ENCODE measurements at regions not wholly inside any gene's neighbourhood (a gene's known extent, or its start where the extent isn't known, plus 50 kb on each side); places are given as distances from the start of the nearest gene placed in this dataset.

- no peak overlapping the region for H3K9ac ChIP-seq (ENCODE audit: extremely low read depth, low read length, poor library complexity, severe bottlenecking)
- H3K4me3 ChIP-seq (ENCODE audit: low read length): no peak overlapping the region
- peaks cover 3% of the 10 kb centered on the region for H3K4me1 ChIP-seq (ENCODE audit: control insufficient read depth, insufficient read depth, low read length)
- no peak overlapping the region for H3K4me3 Mint-ChIP-seq
- no peaks in the 10 kb centered on the region for H3K36me3 ChIP-seq (ENCODE audit: control insufficient read depth, insufficient read depth, low read length)
- H3K27ac Mint-ChIP-seq: no peak overlapping the region
- peaks cover 4% of the 10 kb centered on the region for H3K27me3 ChIP-seq (ENCODE audit: control insufficient read depth, insufficient read depth, low read length, poor library complexity, severe bottlenecking)
- H3K4me1 Mint-ChIP-seq: peaks cover 9% of the 10 kb centered on the region
- no peak overlapping the region for H3K27ac ChIP-seq (ENCODE audit: low read depth, low read length)
- DNase-seq: no peak
- H3K9me3 Mint-ChIP-seq: peaks cover 3% of the 10 kb centered on the region
- H3K9me3 ChIP-seq (ENCODE audit: control insufficient read depth, low read length): peaks cover 4% of the 10 kb centered on the region
- 93 to 94% methylated on average over 2 of the region's 2 CpGs for WGBS, 2 experiments (ENCODE audit: insufficient coverage in 1 of 2, insufficient read length in 1 of 2)
- H3K27me3 Mint-ChIP-seq (ENCODE audit: insufficient read depth): peaks cover 1% of the 10 kb centered on the region
- TF ChIP-seq CTCF (conservative IDR thresholded peaks at IDR 0.05): no peak
- no peaks in the 10 kb centered on the region for H3K36me3 Mint-ChIP-seq (ENCODE audit: low read depth)
These were observed 138.0 kb upstream of the C9orf72 start for GRCh38 chr9:27711241-27711640.

GRCh38 chr9:27712806-27713205 lies 139.5 kb upstream of the C9orf72 start:
- DNase-seq: no peak
- H3K9me3 Mint-ChIP-seq: peaks cover 3% of the 10 kb centered on the region
- Histone ChIP-seq H3K27me3 (ENCODE audit: control insufficient read depth, insufficient read depth, low read length, poor library complexity, severe bottlenecking) (no peaks in the 10 kb centered on the region), H3K4me1 (ENCODE audit: control insufficient read depth, insufficient read depth, low read length) (peaks cover 3% of the 10 kb centered on the region), H3K9me3 (ENCODE audit: control insufficient read depth, low read length) (peaks cover 4% of the 10 kb centered on the region), H3K4me3 (ENCODE audit: low read length) (no peak overlapping the region), H3K27ac (ENCODE audit: low read depth, low read length) (no peak overlapping the region), H3K36me3 (ENCODE audit: control insufficient read depth, insufficient read depth, low read length) (no peaks in the 10 kb centered on the region), H3K9ac (ENCODE audit: extremely low read depth, low read length, poor library complexity, severe bottlenecking) (no peak overlapping the region)
- no peak for TF ChIP-seq CTCF (conservative IDR thresholded peaks at IDR 0.05)
- 90 to 93% methylated on average over 4 to 7 of the region's 7 CpGs for WGBS, 2 experiments (ENCODE audit: insufficient coverage in 1 of 2, insufficient read length in 1 of 2)
- no peak overlapping the region for H3K27ac Mint-ChIP-seq
- no peak overlapping the region for H3K4me3 Mint-ChIP-seq
- no peaks in the 10 kb centered on the region for H3K36me3 Mint-ChIP-seq (ENCODE audit: low read depth)
- H3K4me1 Mint-ChIP-seq: peaks cover 10% of the 10 kb centered on the region
- peaks cover 1% of the 10 kb centered on the region for H3K27me3 Mint-ChIP-seq (ENCODE audit: insufficient read depth)

- Histone ChIP-seq H3K4me1 (ENCODE audit: control insufficient read depth, insufficient read depth, low read length) (peaks cover 3% of the 10 kb centered on the region), H3K27ac (ENCODE audit: low read depth, low read length) (no peak overlapping the region), H3K9me3 (ENCODE audit: control insufficient read depth, low read length) (peaks cover 3% of the 10 kb centered on the region), H3K9ac (ENCODE audit: extremely low read depth, low read length, poor library complexity, severe bottlenecking) (no peak overlapping the region), H3K27me3 (ENCODE audit: control insufficient read depth, insufficient read depth, low read length, poor library complexity, severe bottlenecking) (no peaks in the 10 kb centered on the region), H3K4me3 (ENCODE audit: low read length) (no peak overlapping the region), H3K36me3 (ENCODE audit: control insufficient read depth, insufficient read depth, low read length) (no peaks in the 10 kb centered on the region)
- Mint-ChIP-seq H3K4me3 (no peak overlapping the region), H3K9me3 (no peaks in the 10 kb centered on the region), H3K4me1 (peaks cover 10% of the 10 kb centered on the region), H3K27ac (no peak overlapping the region), H3K36me3 (ENCODE audit: low read depth) (no peaks in the 10 kb centered on the region), H3K27me3 (ENCODE audit: insufficient read depth) (peaks cover 1% of the 10 kb centered on the region)
- no peak for DNase-seq
- WGBS, 2 experiments (ENCODE audit: insufficient coverage in 1 of 2, insufficient read length in 1 of 2): 71% methylated on average over 1 of the region's 1 CpG; no CpG with 5 or more reads in 1 of the 2 experiments
- peak; percentile 75 for TF ChIP-seq CTCF (conservative IDR thresholded peaks at IDR 0.05)
These were observed 141.1 kb upstream of the C9orf72 start for GRCh38 chr9:27714388-27714787.
